HG03378 (cell line): ENCODE measurements at regions not wholly inside any gene's neighbourhood (a gene's known extent, or its start where the extent isn't known, plus 50 kb on each side); places are given as distances from the start of the nearest gene placed in this dataset.

Source experiments
- ATAC-seq: cut with Tn5 transposase; IDR thresholded peaks from one replicate; pipeline ENCODE4 v1.9.1; 2021; ENCODE audit warnings: mild to moderate bottlenecking, moderate library complexity; ENCODE audit not compliant: unreplicated experiment

DNA sequence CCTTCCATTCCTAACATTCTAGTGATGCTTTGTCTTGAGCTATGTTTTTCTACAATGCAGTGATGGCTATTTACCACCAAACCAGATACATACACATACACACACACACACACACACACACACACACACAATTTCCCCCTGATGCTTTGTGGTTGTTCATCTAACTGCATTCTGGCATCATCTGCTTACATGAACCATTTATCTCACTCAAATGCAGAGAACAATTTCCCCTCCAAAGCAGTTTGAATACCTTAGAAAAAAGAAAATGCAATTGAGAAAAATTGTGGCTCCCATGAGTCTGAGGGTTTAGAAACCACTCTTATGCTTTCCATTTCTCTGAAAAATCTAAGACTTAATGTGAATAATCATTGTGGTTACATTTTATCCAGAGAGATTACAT lies 1024.8 kb downstream of the TLE4 start:
- no peak for ATAC-seq

DNA sequence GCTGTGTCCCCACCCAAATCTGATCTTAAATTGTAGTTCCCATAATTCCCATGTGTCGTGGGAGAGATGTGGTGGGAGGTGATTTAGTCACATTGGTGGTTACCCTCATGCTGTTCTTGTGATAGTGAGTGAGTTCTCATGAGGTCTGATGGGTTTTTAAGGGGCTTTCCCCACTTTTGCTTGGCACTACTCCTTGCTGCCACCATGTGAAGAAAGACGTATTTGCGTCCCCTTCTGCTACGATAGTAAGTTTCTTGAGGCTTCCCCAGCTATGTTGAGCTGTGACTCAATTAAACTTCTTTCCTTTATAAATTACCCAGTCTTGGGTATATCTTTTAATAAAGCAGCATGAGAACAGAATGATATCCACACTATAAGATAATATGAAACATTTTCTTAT lies 1023.4 kb downstream of the TLE4 start:
- no peak for ATAC-seq

DNA sequence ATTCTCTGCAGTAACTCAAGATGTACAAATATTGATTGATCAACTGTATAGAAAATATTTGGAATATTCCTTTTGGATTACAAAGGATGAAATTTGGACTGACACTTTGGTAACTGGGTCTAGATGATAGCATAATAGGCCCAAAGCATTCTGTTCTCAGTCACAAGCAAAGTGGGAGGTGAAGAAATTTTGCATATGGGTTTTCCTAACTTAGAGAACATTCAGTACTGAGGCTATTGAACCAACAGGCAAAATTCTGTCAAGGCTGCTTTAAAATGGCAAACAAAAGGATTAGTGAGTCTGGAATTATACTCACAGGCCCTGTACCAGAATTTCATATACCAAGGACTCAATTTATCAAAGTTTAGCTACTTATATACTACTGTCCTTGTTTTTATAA lies 1020.6 kb downstream of the TLE4 start:
- ATAC-seq: no peak

DNA sequence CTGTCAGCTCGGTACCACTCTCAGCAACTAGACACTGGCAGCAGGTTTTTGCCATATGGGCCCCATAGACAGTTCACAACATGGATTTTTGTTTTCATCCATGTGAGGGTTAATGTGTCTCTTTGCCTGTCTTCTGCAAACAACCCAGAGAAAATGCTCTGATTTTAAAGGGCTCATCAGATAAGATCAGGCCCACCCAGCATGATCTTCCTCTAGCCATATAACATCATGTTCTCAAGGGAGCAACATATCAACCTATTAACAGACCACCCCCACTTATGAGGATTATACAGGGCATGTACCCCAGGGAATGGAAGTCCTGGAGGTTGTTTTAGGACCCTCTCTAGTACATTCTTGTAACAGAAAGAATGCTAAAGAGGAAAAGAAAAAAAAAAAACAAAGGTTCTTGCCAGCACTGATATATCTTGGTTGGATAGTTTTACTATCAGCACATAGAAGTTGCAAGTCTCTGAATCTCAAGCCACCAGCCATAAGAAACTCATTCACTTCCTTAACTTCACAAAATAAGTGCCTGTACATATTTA lies 1015.1 kb downstream of the TLE4 start:
- no peak for ATAC-seq

DNA sequence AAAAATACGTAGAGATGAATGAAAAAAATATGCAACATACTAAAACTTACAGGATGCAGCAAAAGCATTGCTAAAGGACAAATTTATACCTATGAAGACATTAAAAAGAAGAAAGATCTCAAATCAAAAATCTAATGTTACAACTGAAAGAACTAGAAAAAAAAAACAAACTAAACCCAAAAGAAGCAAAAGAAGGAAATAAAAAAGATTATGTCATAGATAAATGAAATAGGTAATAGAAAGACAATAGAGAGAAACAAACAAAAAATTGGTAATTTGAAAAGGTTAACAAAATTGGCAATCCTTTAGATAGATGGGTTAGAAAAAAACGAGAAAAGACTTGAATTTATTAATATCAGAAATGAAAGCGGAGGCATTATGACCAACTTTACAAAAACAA lies 1000.2 kb downstream of the TLE4 start:
- no peak for ATAC-seq

DNA sequence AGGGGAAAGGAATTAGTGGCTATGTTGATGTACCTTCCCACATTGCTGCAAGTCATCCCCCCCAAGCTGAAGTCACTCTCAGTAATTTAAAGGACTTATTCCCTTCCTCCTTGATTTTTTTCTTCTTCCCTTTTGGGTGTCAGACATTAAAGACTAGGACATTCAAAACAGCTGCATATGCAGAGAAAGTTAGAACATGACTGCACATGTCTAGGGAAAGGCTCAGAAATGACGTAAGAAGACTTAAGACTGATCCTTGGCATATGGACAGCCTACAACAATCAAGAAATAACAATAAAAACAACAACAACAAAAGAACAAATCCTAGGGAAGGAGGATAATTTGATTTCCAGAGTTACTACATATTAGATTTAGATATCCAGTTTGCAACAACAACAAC lies 997.5 kb downstream of the TLE4 start:
- ATAC-seq: no peak

DNA sequence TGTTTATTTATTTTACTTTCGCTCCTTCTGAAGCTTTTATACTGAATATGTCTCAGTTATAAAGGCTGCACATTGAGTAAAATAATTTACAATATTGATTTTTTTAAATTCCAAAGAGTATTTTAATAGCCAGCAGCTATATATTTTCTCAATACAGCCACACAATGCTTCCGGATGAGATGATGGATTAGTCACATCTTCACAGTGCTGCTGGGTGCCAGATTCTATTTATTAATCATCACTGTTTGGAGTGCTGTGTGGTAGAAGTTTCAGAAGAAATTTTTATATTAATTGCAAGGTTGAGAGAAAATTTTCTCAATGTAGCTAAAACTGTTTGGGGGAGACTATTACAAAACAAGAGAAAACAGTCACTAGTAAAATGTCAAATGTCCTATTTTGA lies 989.8 kb downstream of the TLE4 start:
- no peak for ATAC-seq

DNA sequence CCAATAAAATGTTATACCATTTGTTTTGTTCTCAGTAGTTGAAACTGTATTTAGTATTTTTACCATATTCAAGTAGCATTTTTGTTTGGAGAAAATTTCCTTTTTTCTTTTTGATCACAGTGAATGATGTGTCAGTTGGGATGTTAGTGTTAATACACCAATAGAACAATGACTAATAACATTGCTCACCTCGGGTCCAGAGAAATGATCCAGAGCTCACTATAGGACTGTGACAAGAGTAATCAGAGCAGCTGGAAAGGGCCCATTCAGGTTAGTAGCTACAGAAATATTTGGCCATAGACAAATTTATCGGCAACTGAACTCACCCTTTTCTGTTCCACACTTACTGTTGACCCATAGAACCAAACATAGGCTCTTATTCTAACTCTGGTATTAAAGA lies 989.2 kb downstream of the TLE4 start:
- ATAC-seq: no peak

DNA sequence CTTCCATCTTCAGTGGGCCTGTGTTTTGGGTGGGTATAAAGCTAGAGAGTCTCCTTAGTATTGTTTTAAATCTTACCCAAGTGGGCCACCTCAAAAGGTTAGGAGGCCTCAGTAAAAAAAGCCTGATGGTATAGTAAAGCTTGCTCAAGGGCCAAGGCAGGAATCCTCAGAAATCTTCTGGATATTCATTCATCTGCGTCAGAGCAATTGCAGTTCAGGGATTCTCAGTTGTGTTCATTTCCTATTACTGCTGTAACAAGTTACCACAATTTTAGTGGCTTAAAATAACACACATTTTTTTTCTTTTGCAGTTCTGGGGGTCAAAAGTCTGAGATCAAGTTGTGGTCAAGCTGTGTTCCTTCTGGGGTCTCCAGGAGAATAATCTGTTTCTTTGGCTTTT lies 985.5 kb downstream of the TLE4 start:
- ATAC-seq: no peak

DNA sequence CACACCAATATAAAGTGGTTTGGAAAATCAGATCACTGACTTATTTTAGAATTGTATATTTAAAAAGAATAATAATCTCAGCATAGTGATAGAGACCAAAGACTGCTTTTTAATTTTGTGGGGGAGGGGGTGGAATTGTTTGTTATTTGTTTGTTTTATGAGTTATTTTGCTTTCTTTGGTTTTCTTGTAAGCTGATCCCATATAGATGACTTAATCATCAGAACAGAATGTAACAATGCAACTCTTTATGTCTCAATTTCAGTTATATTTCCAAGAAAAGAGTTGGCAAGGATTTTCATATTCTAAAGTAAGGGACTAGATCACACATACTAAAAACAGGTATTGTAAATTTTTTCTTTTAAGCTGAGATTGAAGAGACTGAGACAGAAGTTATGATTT lies 984.9 kb downstream of the TLE4 start:
- ATAC-seq: no peak

DNA sequence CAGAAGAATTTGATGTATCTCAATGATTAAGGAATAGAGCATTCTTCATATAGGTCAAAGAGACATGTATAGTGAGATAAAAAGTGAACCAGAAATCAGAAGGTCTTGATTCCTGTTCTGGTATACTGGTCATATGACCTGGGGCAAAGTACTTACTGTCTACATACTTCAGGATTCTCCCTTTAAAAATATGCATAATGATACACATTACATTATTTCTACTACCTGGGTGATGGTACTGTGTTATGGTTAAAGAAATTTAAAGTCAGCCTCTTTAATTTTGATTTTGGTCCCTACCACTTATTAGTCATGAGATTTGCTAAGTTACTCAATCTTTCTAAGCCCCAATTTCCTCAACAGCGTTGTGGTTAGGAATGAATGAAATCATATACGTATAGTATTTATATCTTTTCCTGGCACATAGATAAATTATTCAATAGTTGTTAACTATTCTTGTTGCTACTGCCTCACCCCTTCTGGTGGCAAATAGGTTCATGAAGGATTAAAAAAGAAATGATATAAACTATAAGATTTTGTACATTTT lies 984.1 kb downstream of the TLE4 start:
- ATAC-seq: no peak

DNA sequence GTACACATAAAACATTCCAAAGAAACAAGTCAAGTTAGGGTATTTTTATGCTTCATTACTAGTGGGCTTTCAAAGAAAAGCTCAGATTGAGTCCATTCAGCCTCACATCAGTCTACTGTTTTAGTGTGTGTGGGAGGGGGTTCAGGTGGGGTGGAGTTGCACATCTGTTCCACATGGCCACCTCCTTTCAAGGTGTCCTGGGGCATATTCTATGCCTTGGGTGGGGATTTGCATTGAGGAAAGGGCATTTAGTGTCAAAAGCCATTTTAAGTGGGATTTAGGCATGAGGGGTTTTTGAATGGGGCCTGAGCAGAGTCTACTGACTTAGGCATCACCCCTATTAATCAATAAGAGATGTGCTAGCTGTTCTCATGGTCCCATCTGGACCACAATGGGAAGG lies 983.1 kb downstream of the TLE4 start:
- no peak for ATAC-seq

DNA sequence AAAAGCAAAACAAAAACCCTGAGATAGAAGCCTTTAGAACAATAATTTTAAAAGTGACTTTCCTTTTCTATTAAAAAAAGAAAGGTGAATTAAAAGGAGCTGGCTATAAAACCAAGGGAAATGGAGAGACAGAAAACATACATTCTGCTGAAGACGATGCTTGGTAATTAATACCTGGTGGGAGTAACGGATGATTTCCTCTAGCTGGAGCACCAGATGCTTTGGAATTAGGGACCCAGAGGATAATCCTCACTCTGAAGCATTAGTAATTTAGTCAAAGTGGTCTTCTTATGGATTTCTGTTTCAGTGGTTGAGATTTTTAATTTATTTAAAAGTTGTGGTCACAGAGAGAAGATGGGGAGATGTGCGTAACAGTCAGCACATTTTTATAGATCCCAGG lies 982.5 kb downstream of the TLE4 start:
- no peak for ATAC-seq

DNA sequence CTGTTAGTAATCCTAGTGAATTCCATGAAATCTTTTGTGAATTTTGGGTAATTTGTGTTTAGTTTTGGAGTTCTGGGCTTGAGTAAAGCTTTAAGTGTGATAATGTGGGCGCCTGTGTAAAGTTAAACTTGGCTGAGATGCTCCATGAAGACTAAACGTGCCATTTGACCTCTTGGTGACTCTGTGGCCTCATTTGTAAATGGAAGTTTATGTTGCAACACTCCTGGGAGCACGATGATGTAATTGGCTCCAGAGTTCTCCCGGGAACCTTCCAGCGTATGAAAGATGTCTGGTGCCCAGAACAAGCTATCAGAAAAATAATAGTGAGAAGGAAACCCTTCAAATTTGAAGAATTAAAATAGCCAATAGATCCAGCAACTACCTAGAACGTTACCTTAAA lies 981.2 kb downstream of the TLE4 start:
- no peak for ATAC-seq

DNA sequence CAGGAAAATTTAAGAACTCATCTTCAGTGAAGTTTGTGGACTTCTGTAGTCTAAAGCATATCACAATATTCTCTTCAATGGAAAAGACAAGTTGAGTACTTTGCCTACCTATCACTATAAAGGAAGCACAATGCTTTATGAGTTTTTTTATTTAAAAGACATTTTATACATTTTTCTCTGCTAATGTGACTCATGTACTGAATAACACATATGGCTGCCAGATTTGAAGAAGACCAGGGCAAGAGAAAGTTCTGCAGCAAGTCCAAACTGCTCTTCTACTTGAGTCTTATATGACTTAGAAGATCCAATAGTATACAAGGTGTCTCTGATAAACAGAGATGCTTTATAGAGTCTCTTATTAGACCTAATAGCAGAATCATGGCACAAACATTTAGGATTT lies 978.4 kb downstream of the TLE4 start:
- ATAC-seq: no peak

DNA sequence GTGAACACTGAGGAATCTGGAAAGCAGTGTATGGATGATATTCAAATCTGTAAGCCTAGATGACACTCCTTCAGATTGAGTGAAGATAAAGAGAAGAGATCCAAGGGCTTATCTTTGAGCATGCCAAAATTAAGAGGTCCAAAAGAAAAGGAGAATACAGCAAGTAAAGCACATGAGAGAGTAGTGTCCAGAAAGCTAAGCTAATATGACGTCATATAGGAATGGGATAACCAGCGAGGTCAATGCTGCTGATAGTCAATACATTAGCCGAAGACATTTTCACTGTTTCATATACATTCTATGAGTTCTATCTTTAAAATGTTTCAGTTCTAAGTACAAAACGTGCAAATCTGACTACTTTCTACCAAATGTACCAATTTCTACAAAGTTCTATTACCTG lies 975.8 kb downstream of the TLE4 start:
- ATAC-seq: no peak

DNA sequence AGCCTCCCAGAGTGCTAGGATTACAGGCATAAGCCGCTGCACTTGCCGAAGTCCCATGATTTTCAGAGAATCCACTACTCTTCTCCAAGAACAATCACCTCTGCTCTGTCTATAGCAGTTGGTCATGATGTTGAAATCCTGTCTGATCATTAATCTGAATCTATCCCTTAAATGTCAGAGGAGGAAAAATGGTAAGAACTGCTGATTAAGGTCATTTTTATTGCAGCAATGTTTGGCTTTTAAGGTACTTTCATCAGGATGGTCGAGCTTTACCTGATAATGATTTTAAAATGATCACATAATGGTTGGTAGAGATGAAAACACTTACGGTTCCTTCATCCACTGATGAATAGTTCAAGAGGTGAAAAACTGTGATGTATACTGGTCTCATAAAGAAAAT lies 968.6 kb downstream of the TLE4 start:
- ATAC-seq: no peak

DNA sequence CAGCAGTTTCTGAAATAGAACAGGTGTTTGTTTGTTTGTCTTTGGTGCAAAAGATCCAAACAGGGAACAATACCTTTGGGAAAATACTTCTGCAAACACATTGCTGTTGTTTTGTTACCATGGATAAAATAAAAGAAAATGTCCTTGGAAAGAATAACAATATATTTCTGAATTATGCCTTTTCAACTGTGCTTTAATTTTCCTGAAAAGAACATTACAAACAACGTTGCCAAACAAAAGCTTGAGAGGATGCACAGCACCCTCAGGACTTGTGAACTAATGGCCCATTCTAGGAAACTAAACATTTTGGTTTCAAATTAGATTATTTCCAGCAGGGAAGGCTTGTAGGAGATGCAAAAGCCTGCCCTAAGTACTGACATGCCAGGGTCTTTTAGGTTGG lies 967.2 kb downstream of the TLE4 start:
- ATAC-seq: no peak

DNA sequence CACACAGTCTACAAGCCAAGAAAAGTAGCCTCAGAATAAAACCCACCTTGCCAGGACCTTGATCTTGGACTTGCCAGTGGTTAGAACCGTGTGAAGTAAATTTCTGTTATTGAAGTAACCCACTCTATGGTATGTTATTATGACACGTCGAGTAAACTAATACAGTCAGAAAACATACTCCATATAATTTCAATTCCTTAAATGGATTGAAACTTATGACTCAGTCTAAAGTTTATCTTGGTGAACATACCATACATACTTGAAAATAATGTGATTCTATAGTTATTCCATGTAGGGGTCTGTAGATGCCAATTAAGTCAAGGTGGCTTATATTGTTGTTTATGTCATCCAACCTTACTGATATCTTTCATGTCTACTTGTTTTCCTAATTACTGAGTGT lies 950.7 kb downstream of the TLE4 start:
- no peak for ATAC-seq

DNA sequence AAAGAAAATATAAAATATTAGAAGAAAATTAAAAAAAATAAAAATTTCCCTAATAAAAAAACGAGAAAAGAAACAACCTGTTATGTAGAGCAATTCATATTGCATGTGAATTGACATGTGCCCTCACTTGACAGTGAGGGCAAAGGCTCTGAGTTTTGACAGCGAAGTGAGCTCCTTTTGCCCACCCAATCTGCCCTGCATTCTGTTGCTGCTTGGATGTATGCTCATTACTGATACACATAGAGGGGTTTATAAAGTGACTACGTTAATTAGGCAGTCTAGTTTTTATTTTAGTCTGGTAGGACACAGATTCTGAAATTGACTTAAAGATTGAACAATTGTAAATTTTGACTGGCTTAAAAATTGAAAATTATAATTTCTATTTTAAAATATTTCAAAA lies 949.4 kb downstream of the TLE4 start:
- ATAC-seq: no peak

DNA sequence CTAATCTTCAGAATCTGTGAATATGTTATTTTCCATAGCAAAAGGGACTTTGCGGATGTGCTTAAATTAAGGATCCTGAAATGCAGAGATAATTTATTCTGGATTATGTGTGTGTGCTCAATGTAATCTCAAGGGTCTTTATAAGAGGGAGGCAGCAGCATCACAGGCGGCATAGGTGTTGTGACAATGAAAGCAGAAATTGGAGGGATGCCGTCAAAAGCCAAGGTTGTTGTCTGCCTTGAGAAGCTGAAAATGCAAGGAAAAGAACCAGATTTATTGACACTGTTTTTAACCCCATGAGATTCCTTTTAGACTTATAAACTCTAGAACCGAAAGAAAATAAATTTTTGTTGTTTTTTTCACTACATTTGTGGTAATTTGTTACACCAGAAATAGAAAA lies 948.5 kb downstream of the TLE4 start:
- no peak for ATAC-seq

DNA sequence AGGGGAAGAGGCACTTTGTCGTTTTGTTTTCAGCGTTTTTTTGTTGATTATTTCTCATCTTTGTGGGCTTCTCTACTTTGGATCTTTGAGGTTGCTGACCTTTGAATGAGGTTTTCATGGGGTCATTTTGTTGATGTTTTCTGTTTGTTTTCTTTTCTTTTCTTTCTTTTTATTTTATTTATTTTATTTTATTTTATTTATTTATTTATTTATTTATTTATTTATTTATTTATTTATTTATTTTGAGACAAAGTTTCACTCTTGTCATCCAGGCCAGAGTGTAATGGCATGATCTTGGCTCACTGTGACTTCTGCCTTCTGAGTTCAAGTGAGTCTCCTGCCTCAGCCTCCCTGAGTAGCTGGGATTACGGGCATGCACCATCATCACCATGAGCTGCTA lies 946.7 kb downstream of the TLE4 start:
- no peak for ATAC-seq

DNA sequence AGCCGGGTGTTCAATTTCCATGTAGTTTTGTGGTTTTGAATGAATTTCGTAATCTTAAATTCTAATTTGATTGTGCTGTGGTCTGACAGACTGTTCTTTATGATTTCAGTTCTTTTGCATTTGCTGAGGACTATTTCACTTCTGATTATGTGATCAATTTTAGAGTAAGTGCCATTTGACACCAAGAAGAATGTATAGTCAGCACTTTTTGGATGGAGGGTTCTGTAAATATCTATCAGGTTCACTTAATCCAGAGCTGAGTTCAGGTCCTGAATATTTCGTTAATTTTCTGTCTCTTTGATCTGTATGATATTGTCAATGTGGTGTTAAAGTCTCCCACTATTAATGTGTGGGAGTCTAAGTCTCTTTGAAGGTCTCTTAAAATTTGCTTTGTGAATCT lies 944.9 kb downstream of the TLE4 start:
- ATAC-seq: no peak

DNA sequence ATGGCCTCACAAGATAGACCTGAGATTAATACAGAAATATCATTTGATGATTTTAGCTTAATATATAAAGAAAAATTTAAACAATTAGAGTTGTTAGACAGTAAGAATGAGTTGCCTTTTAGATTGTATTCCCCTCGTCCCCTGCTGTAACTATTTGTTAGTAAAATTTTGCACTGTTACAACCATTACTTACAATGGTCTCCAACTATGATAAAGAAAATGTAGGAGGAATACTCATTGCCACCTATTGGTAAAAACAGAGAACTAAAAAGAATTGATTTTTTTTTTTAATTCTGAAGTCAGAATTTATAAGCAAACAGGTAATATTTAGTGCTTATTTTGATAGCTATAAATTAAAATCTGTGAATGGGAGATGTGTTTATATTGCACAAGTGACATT lies 937.6 kb downstream of the TLE4 start:
- ATAC-seq: no peak
